Ectodermal cell (in vitro differentiated cells): ENCODE measurements at regions not wholly inside any gene's neighbourhood (a gene's known extent, or its start where the extent isn't known, plus 50 kb on each side); places are given as distances from the start of the nearest gene placed in this dataset.

Experiments used
- H3K27ac ChIP-seq: 2 replicates; pipeline ENCODE4 v1.7.0; 2013; ENCODE audit warnings: mild to moderate bottlenecking, low read depth, low read length; ENCODE audit not compliant: insufficient read depth, poor library complexity, severe bottlenecking
- H3K27me3 ChIP-seq: 2 replicates; pipeline ENCODE4 v1.7.0; 2013; ENCODE audit warnings: mild to moderate bottlenecking, low read length; ENCODE audit not compliant: insufficient read depth, control insufficient read depth, poor library complexity, severe bottlenecking
- H3K36me3 ChIP-seq: one replicate; pipeline ENCODE4 v1.7.0; 2013; ENCODE audit warnings: low read length; ENCODE audit not compliant: control insufficient read depth, insufficient read depth
- H3K4me1 ChIP-seq: one replicate; pipeline ENCODE4 v1.7.0; 2013; ENCODE audit warnings: low read length; ENCODE audit not compliant: control insufficient read depth, insufficient read depth
- H3K4me3 ChIP-seq: 2 replicates; pipeline ENCODE4 v1.7.0; 2013; ENCODE audit warnings: low read depth, low read length, control low read depth; ENCODE audit not compliant: insufficient read depth
- H3K9me3 ChIP-seq: 2 replicates; pipeline ENCODE4 v1.7.0; 2013; ENCODE audit warnings: mild to moderate bottlenecking, low read length, moderate library complexity; ENCODE audit not compliant: control insufficient read depth
- WGBS, 2 experiments: methylation state at CpG; one replicate each; pipeline ENCODE4 v1.1.7; 2013; ENCODE audit warnings: missing lambda C conversion rate in 2 of 2; 5-methylcytosine and 5-hydroxymethylcytosine counted together

GRCh38 chr12:126910570-126910969, 1356.4 kb upstream of the TMEM132C start:
- Histone ChIP-seq H3K4me3 (no peak overlapping the region), H3K4me1 (no peaks in the 10 kb centered on the region), H3K27ac (no peak overlapping the region), H3K9me3 (no peaks in the 10 kb centered on the region), H3K27me3 (no peaks in the 10 kb centered on the region), H3K36me3 (no peaks in the 10 kb centered on the region)
- WGBS, 2 experiments = 90 to 93% methylated on average over 7 of the region's 7 CpGs

- H3K9me3 ChIP-seq = no peaks in the 10 kb centered on the region
- no peaks in the 10 kb centered on the region for H3K4me1 ChIP-seq
- H3K4me3 ChIP-seq = no peak overlapping the region
- no peaks in the 10 kb centered on the region for H3K36me3 ChIP-seq
- no peak overlapping the region for H3K27ac ChIP-seq
- WGBS, 2 experiments = 94 to 99% methylated on average over 3 of the region's 6 CpGs
- no peaks in the 10 kb centered on the region for H3K27me3 ChIP-seq
Observed at GRCh38 chr12:126912111-126912510, 1354.9 kb upstream of the TMEM132C start.

DNA sequence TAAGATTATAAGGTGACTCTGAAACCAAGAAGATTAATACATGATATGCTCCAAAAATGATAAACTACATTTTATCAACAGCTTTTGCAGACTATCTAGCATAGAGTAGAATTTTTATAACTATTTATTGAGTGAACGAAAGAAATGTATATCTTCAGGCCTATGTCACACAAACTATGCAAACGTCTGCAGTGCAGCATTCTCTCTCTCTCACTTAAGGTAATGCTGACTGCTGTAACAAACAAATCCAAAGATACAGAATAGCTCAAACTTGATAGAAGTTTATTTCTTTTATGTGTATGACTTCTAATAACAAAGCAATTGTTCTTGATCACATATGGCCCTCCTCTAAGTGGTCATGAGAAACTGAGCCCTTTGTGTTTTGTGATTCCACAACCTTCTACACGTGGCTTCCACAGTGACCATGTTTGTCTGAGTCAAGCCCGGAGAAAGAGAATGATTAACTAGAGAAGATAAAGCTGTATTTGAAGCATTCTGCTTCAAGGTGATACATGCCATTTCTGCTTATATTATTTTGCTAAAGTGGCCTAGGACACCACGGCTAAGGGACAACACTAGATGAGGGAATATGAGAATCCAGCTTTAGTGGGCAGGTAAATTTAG, 1352.7 kb upstream of the TMEM132C start:
- Histone ChIP-seq H3K36me3 (no peaks in the 10 kb centered on the region), H3K27me3 (no peaks in the 10 kb centered on the region), H3K4me3 (no peak overlapping the region), H3K27ac (no peak overlapping the region), H3K9me3 (no peaks in the 10 kb centered on the region), H3K4me1 (no peaks in the 10 kb centered on the region)
- 91 to 94% methylated on average over 3 to 4 of the region's 5 CpGs for WGBS, 2 experiments

GRCh38 chr12:126915309-126915708, 1351.7 kb upstream of the TMEM132C start:
- Histone ChIP-seq H3K9me3 (no peaks in the 10 kb centered on the region), H3K36me3 (no peaks in the 10 kb centered on the region), H3K27ac (no peak overlapping the region), H3K4me3 (no peak overlapping the region), H3K4me1 (no peaks in the 10 kb centered on the region), H3K27me3 (no peaks in the 10 kb centered on the region)
- WGBS, 2 experiments = 93 to 97% methylated on average over 5 of the region's 6 CpGs

DNA sequence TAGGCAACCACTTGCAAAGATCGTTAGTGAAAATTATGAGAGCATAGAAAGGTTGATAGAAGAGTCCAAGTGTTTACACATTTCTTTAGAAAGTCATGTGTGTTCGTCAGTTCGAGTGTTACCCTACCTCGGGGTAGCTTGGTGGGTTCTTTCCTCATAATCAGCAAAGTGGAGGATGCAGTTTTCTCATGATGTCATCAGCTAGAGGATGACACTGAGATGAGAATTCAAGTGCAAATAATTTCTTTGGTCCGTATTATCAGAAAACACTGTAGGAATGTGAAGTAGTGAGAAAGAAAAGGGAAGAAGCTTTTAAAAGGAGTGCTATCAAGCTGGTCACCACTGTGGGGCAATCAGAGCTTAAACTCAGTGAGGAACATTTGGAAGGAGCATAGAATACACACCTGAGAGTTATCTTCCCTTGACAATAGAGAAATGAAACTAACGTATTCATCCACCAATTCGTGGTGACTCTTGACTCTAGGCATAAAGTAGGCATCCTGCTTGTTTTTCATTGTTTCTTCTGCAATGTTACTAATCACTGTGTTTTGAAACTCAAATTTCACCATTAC, 1340.9 kb upstream of the TMEM132C start:
- Histone ChIP-seq H3K9me3 (no peaks in the 10 kb centered on the region), H3K4me3 (no peak overlapping the region), H3K27ac (no peak overlapping the region), H3K4me1 (no peaks in the 10 kb centered on the region), H3K27me3 (no peaks in the 10 kb centered on the region), H3K36me3 (no peaks in the 10 kb centered on the region)
- WGBS, 2 experiments = 83% methylated on average over 7 of the region's 7 CpGs

DNA sequence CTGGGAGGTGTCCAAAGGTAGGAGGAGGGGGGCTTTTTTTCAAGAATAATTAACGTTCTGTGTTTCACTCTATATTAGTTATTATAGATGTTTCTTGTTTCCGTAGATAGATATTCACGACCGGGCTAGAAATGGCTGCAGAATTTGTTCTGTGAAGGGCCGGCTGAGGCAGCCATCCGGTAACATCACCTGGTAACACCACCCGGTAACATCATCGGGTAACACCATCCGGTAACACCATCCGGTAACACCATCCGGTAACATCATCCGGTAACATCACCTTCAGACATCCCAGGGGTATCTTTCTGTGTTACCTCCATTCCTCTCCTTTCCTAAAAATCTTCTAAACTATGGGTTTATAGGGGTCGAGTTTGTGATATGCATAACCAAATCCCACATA, 1336.7 kb upstream of the TMEM132C start:
- WGBS, 2 experiments = 95 to 96% methylated on average over 11 to 13 of the region's 13 CpGs
- H3K4me1 ChIP-seq = no peaks in the 10 kb centered on the region
- no peak overlapping the region for H3K27ac ChIP-seq
- no peak overlapping the region for H3K4me3 ChIP-seq
- H3K9me3 ChIP-seq = no peaks in the 10 kb centered on the region
- no peaks in the 10 kb centered on the region for H3K36me3 ChIP-seq
- H3K27me3 ChIP-seq = no peaks in the 10 kb centered on the region

DNA sequence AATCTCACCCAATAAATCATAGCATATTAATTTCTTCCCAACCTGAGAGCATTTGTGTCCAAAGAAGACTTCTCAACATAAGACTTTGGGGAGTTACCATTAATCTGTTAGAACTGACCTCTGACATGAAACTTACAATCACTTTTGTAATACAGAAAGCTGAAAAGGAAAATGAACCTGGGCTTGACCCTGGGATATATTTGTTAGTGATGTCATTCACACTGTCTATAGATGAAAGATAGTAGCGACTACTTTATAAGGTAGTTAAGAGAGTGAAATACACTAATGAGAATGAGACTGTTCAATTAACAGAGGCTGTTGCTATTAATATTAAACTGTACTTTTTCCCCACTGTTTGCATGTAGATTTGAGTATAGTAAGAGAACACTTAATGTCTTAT, 1334.8 kb upstream of the TMEM132C start:
- H3K4me1 ChIP-seq = no peaks in the 10 kb centered on the region
- 91 to 100% methylated on average over 1 of the region's 1 CpG for WGBS, 2 experiments
- no peaks in the 10 kb centered on the region for H3K36me3 ChIP-seq
- no peak overlapping the region for H3K27ac ChIP-seq
- no peaks in the 10 kb centered on the region for H3K27me3 ChIP-seq
- no peak overlapping the region for H3K4me3 ChIP-seq
- H3K9me3 ChIP-seq = no peaks in the 10 kb centered on the region

GRCh38 chr12:126935435-126935834, 1331.5 kb upstream of the TMEM132C start:
- no peak overlapping the region for H3K27ac ChIP-seq
- H3K36me3 ChIP-seq = no peaks in the 10 kb centered on the region
- H3K4me3 ChIP-seq = no peak overlapping the region
- no peaks in the 10 kb centered on the region for H3K4me1 ChIP-seq
- no peaks in the 10 kb centered on the region for H3K27me3 ChIP-seq
- 97 to 100% methylated on average over 4 of the region's 4 CpGs for WGBS, 2 experiments
- no peaks in the 10 kb centered on the region for H3K9me3 ChIP-seq

DNA sequence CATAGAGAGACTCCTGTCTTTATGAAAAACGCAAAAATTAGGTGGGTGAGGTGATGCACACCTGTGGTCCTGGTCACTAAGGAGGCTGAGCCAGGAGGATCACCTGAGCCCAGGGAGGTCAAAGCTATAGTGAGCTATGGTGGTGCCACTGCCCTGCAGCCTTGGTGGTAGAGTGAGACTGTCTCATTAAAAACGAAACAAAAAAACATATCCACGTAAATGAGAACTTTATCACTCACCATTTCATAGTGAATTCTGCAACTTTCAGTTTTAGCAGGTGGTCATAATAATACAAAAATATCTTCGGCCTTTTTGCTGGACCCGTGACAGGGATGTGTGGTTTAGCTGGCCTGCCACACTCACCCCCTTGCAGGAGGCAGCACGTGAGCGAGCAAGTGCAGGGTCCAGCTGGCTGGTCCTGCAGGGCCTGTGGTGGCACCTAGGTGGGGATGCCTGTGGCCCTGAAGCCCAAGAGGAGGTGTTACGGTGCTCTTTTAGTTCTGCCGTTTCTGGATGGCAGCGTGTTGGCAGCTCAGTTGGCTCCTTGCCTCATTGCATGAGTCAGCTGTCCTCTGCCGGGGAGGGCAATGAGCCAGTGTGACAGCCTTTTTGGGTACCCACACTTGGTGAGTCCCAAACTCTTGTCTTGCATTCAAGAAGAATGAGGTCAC, 1330.7 kb upstream of the TMEM132C start:
- Histone ChIP-seq H3K27ac (no peak overlapping the region), H3K9me3 (no peaks in the 10 kb centered on the region), H3K4me3 (no peak overlapping the region), H3K36me3 (no peaks in the 10 kb centered on the region), H3K27me3 (no peaks in the 10 kb centered on the region), H3K4me1 (no peaks in the 10 kb centered on the region)
- 83 to 85% methylated on average over 11 of the region's 11 CpGs for WGBS, 2 experiments

GRCh38 chr12:126937431-126937830, 1329.5 kb upstream of the TMEM132C start:
- Histone ChIP-seq H3K9me3 (peaks cover 2% of the 10 kb centered on the region), H3K36me3 (no peaks in the 10 kb centered on the region), H3K27me3 (no peaks in the 10 kb centered on the region), H3K27ac (no peak overlapping the region), H3K4me3 (no peak overlapping the region), H3K4me1 (no peaks in the 10 kb centered on the region)
- WGBS, 2 experiments = 91 to 100% methylated on average over 1 of the region's 1 CpG
